ENCODE measurements at regions not wholly inside any gene's neighbourhood (a gene's known extent, or its start where the extent isn't known, plus 50 kb on each side); places are given as distances from the start of the nearest gene placed in this dataset.

DNA sequence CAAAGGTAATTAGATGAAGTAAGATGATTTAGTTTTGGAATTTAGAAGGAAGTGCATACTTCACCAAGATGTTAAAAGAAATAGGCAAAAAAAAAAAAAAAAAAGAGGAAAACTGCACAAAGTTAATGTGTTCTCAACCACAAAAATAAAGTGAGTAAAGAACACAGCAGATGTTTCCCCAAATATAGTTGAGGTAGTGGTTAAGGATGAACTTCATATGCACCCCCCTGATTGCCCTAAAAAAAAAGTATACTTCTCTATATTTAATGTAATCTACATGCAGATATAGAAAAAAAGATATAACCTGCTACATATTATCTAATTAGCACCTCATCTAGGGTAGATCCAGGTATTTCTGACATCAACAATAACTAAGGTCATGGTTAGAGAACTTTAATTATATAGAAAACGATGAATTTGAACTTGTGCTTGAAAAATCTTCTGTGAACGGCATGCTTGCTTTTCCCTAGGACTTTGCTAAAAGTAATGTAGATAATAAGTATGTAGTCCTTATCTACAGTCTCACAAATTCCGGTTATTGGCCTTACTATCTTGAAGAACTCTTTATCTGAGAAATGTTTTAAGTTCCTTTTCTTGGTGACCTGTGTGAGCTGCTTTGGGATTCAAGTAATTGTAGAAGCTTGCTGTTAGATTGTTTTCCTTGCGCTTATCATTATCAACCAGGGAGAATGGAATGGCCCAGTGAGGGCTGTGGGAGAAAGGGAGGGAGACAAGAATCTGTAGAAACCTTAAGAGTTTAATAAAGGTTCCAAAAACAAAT, 70.1 kb upstream of the LRRC7 start:
- Histone ChIP-seq H3K27ac (no peak overlapping the region), H3K4me1 (no peaks in the 10 kb centered on the region), H3K27me3 (no peaks in the 10 kb centered on the region), H3K4me3 (no peak overlapping the region), H3K36me3 (no peaks in the 10 kb centered on the region), H3K9me3 (no peaks in the 10 kb centered on the region)
- WGBS, 2 donors, result 67 to 75% methylated on average over 4 of the region's 4 CpGs
- intact Hi-C loops (cut with DNase I), result no loop called here
- DNase-seq, result no peak
- TF ChIP-seq POLR2AphosphoS5 (IDR thresholded peaks at IDR 0.05), result no peak
- TF ChIP-seq EP300 (IDR thresholded peaks at IDR 0.05), result no peak
- TF ChIP-seq POLR2A (IDR thresholded peaks at IDR 0.05), result no peak
- TF ChIP-seq, protein P1, sequence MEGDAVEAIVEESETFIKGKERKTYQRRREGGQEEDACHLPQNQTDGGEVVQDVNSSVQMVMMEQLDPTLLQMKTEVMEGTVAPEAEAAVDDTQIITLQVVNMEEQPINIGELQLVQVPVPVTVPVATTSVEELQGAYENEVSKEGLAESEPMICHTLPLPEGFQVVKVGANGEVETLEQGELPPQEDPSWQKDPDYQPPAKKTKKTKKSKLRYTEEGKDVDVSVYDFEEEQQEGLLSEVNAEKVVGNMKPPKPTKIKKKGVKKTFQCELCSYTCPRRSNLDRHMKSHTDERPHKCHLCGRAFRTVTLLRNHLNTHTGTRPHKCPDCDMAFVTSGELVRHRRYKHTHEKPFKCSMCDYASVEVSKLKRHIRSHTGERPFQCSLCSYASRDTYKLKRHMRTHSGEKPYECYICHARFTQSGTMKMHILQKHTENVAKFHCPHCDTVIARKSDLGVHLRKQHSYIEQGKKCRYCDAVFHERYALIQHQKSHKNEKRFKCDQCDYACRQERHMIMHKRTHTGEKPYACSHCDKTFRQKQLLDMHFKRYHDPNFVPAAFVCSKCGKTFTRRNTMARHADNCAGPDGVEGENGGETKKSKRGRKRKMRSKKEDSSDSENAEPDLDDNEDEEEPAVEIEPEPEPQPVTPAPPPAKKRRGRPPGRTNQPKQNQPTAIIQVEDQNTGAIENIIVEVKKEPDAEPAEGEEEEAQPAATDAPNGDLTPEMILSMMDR (IDR thresholded peaks at IDR 0.05), result no peak

DNA sequence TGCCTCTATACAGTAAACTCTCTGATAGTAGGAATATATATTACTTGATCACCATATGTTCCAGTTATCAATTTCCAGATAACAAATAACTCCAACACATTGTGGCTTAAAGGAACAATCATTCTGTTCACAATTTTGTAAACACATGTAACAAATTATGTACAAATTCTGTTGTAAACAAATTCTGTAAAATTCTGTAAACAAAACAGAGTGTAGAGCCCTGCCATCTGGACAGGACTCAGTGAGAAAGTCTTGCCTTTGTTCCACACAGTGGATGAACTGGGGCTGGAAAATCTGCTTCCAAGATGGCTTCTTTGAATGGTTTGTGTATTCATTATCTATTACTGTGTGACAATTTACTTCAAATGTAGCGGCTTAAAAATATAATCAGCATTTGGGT, 69.0 kb upstream of the LRRC7 start:
- 84 to 95% methylated on average over 1 of the region's 1 CpG for WGBS, 2 donors

DNA sequence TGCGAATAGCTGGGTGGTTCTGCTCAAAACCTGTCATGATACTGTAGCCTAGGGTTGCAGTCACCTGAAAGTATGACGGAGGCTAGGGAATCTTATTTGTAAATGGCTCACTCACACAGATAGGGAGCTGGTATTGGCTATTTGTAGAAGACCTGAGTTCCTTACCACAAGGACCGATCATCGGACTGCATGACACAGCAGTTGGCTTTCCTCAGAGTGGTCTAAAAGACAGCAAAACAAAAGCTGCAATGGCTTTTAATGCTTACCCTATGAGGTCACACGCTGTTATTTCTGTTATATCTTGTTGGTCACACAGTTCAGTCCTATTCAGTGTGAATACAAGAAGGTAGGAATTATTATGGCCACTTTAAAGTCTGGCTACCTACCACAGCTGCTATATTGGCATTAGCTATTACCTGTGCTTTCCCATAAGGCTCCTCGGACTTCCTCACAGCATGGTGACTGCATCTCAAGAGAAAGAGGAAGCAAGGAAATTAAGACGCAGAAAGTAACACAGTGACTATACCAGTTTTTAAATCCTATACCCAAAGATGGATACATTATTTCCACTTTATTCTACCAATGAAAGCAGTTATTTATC, 68.4 kb upstream of the LRRC7 start:
- Histone ChIP-seq H3K4me3 (no peak overlapping the region), H3K9me3 (no peaks in the 10 kb centered on the region), H3K27me3 (no peaks in the 10 kb centered on the region), H3K27ac (no peak overlapping the region), H3K36me3 (no peaks in the 10 kb centered on the region), H3K4me1 (no peaks in the 10 kb centered on the region)
- WGBS, 2 donors, result 84 to 88% methylated on average over 7 of the region's 7 CpGs
- intact Hi-C loops (cut with DNase I), result no loop called here
- no peak for DNase-seq
- TF ChIP-seq EP300 (IDR thresholded peaks at IDR 0.05) (no peak), POLR2AphosphoS5 (IDR thresholded peaks at IDR 0.05) (no peak), POLR2A (IDR thresholded peaks at IDR 0.05) (no peak)
- TF ChIP-seq, protein P1 (IDR thresholded peaks at IDR 0.05), result no peak

More for the DNA sequence above, 69.0 kb upstream of the LRRC7 start:
- intact Hi-C loops (cut with DNase I), result no loop called here
- no peaks in the 10 kb centered on the region for H3K36me3 ChIP-seq
- TF ChIP-seq POLR2AphosphoS5 (IDR thresholded peaks at IDR 0.05) (no peak), POLR2A (IDR thresholded peaks at IDR 0.05) (no peak), EP300 (IDR thresholded peaks at IDR 0.05) (no peak)
- TF ChIP-seq, protein P1 (IDR thresholded peaks at IDR 0.05), result no peak
- no peak overlapping the region for H3K4me3 ChIP-seq
- no peak for DNase-seq
- H3K4me1 ChIP-seq, result no peaks in the 10 kb centered on the region
- H3K9me3 ChIP-seq, result no peaks in the 10 kb centered on the region
- H3K27me3 ChIP-seq, result no peaks in the 10 kb centered on the region
- H3K27ac ChIP-seq, result no peak overlapping the region

DNA sequence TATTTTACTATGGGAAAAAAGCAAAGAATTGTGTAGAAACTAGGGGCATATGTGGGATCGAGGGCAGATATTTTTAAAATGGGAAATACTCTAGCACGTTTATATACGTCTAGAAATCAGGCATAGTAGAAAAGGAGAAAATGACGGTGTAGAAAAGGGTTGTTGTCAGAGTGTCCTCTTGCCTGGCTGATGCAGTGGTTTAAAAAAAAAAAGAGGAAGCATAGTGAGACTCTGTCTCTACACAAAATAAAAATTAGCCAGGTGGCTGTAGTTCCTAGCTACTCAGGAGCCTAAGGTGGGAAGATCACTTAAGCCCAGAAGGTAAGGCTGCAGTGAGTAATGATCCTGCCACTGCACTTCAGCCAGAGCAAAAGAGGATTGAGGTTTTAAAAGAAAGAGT, 64.7 kb upstream of the LRRC7 start:
- H3K27ac ChIP-seq, result no peak overlapping the region
- H3K9me3 ChIP-seq, result no peaks in the 10 kb centered on the region
- H3K27me3 ChIP-seq, result no peaks in the 10 kb centered on the region
- intact Hi-C loops (cut with DNase I), result no loop called here
- H3K36me3 ChIP-seq, result no peaks in the 10 kb centered on the region
- no peaks in the 10 kb centered on the region for H3K4me1 ChIP-seq
- 50 to 78% methylated on average over 4 of the region's 4 CpGs for WGBS, 2 donors
- no peak for DNase-seq
- no peak overlapping the region for H3K4me3 ChIP-seq
- no peak for TF ChIP-seq POLR2A (IDR thresholded peaks at IDR 0.05)
- TF ChIP-seq EP300 (IDR thresholded peaks at IDR 0.05), result no peak
- TF ChIP-seq, protein P1 (IDR thresholded peaks at IDR 0.05), result no peak
- no peak for TF ChIP-seq POLR2AphosphoS5 (IDR thresholded peaks at IDR 0.05)

All from sigmoid colon (tissue), 6 donors.